GM18505 (cell line): ENCODE measurements at regions not wholly inside any gene's neighbourhood (a gene's known extent, or its start where the extent isn't known, plus 50 kb on each side); places are given as distances from the start of the nearest gene placed in this dataset.
A peak's percentile ranks its signal among the peaks of the same experiment; 100 is the strongest.

Experiments used
- ATAC-seq: cut with Tn5 transposase; IDR thresholded peaks from one replicate; pipeline ENCODE4 v1.9.1; 2021; ENCODE audit not compliant: unreplicated experiment
- POLR2A ChIP-seq: IDR thresholded peaks from 4 replicates; pipeline ENCODE4 v1.6.1; 2011; ENCODE audit warnings: borderline replicate concordance; ENCODE audit not compliant: insufficient read depth, insufficient read length; ENCODE audit errors: extremely low read depth

DNA sequence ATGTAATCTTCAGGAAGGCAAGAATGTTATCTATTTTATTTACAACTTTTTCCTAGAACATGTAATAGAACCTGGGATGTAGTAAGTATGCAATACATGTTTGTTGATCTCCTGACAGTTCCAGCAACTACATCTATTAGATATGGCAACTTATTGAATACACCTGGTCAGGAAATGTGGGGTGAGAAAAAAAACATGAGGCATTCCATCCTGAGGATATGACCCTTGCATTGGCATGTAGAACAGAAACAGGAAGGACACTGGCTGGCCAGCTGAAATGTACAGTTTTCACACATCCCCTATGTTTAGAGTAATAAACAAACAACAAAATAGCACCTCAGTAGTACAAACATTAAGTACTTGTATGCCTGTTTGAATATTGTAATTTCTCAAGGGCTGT, 272.6 kb upstream of the NT5C1B start:
- ATAC-seq = no peak

DNA sequence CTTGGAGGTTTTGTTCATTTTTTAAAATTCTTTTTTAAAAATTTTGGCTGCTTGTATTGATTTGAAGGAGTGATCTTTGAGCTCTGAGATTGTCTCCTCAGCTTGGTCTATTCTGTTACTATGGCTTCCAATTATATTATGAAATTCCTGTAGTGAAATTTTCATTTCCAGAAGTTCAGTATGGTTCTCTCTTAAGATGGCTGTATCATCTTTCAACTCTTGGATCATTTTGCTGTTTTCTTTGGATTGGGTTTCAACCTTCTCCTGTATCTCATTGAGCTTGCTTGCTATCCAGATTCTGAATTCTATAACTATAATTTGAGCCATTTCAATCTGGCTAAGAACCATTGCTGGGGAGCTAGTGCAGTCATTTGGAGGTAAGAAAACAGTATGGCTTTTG, 270.8 kb upstream of the NT5C1B start:
- no peak for TF ChIP-seq POLR2A
- ATAC-seq = no peak

More for the DNA sequence above, 272.6 kb upstream of the NT5C1B start:
- TF ChIP-seq POLR2A = no peak

- no peak for ATAC-seq
Measured at GRCh38 chr2:18856765-18857164, 267.4 kb upstream of the NT5C1B start.

GRCh38 chr2:18855027-18855426, 265.7 kb upstream of the NT5C1B start:
- peak; percentile 28 for ATAC-seq

More at GRCh38 chr2:18856765-18857164, 267.4 kb upstream of the NT5C1B start:
- no peak for TF ChIP-seq POLR2A

GRCh38 chr2:18849841-18850578, 260.6 kb upstream of the NT5C1B start:
- no peak for TF ChIP-seq POLR2A
- ATAC-seq = peak; percentile 99

More at GRCh38 chr2:18855027-18855426, 265.7 kb upstream of the NT5C1B start:
- TF ChIP-seq POLR2A = no peak

- no peak for ATAC-seq
- TF ChIP-seq POLR2A = no peak
Measured at GRCh38 chr2:18848646-18849045, 259.3 kb upstream of the NT5C1B start.

DNA sequence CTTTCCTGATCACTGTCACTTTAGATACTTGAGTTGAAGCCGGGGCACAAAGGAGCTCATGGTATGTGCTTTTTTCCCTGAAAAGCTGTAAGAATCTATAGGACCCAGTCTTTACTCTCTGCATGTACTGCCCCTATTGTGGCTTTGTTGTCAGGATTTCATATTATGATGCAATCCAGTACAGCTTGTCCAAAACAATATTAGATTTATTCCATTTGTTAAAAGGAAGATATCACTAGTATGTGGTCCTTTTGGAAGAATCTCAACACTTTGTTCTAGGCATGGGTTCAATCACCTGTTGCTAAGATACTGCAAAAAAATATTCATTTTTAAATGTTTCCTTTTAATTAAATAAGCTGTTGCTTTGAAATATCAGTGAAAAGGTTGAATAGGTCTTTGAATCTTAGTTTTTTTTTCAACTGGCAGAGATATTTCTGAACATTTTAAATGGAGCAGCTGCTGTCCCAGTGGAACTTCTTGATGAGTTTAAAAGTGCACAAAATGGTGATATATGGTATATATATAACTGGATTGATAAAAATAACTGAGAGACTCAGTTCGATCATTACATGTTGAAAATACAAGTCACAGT, 256.6 kb upstream of the NT5C1B start:
- no peak for ATAC-seq
- no peak for TF ChIP-seq POLR2A

GRCh38 chr2:18842836-18843235, 253.5 kb upstream of the NT5C1B start:
- no peak for ATAC-seq
- no peak for TF ChIP-seq POLR2A

GRCh38 chr2:18841248-18842150, 252.1 kb upstream of the NT5C1B start:
- no peak for ATAC-seq

DNA sequence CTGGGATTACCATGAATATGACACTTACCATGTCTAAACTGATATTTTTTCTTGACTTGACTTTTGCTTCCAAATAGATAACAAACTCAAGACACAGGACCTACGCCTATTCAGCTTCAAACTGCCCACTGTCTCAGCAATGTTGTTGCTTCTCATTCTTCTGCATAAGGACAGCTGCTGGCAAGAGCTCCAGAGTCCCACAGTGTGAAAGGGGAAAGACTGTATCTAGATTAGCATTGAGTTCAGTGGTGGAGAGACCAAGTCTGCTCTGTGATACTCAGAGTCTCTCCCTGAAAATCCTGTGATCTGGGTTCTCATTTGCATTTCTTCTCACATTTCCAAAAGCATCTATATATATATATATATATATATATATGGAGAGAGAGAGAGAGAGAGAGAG, 247.9 kb upstream of the NT5C1B start:
- TF ChIP-seq POLR2A = no peak
- no peak for ATAC-seq

More at GRCh38 chr2:18841248-18842150, 252.1 kb upstream of the NT5C1B start:
- TF ChIP-seq POLR2A = no peak

DNA sequence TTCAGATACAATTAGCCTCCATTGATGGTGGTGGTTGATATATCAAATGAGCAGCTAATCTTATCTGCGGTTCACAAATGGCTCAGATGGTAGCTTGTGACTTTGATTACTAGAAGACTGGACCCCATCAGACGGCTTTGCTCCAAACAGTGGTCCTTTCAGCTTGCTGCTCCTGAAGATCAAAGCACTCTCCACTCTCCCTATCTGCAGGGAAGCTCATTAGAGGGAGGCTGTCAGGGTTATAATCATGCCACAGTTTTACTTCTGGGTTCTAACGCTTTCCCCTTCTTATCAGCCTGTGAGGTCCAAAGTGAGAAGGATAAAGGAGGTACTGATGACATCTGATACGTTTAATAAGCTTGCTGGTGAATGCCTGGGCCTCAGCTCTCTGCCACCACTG, 247.1 kb upstream of the NT5C1B start:
- TF ChIP-seq POLR2A = no peak
- ATAC-seq = no peak

DNA sequence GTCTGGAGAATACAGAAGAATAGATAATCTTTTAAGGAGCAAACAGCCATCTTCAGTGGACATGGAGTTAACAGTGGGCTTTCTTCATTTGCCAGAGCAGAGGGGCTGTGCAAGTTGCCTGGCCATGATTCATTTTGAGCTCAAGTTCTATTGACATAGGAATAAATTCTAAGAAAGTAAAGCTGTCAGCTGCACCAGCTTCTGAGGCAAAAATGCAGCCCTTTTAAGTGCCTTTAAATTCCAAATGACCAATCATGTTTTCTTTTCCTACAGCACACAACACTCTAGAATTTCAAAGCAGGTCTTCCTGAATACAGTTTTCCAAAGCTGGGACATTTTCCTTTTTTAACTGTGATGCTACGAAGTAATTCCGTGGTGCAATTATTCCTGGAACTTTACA, 246.4 kb upstream of the NT5C1B start:
- ATAC-seq = no peak
- no peak for TF ChIP-seq POLR2A

- no peak for TF ChIP-seq POLR2A
- no peak for ATAC-seq
Measured at GRCh38 chr2:18834341-18834740, 245.0 kb upstream of the NT5C1B start.
